Testis (tissue), 2 donors: ENCODE measurements at regions not wholly inside any gene's neighbourhood (a gene's known extent, or its start where the extent isn't known, plus 50 kb on each side); places are given as distances from the start of the nearest gene placed in this dataset.
"Not testable (repeated sequence)": the region's sequence is repeated elsewhere in the genome, so short reads cannot be mapped to it uniquely, and the experiment has no call there.

ENCODE experiments used
- DNase-seq: peaks from one replicate; pipeline ENCODE4 v3.0.0-alpha.2; 2019
- H3K27ac ChIP-seq, 2 donors: fragments of 200-600 bp; sonication (generic); one replicate each; pipeline ENCODE4 v1.5.1; 2019
- H3K27me3 ChIP-seq: fragments of 200-600 bp; sonication (generic); one replicate; pipeline ENCODE4 v1.5.1; 2019
- H3K36me3 ChIP-seq: fragments of 200-600 bp; sonication (generic); one replicate; pipeline ENCODE4 v1.5.1; 2017; ENCODE audit warnings: low read depth; ENCODE audit errors: missing control alignments
- H3K4me1 ChIP-seq: fragments of 200-600 bp; sonication (generic); one replicate; pipeline ENCODE4 v1.5.1; 2019
- H3K4me3 ChIP-seq, 2 donors: fragments of 200-600 bp; sonication (generic); one replicate each; pipeline ENCODE4 v1.5.1; 2017 to 2019
- H3K9me3 ChIP-seq: fragments of 200-600 bp; sonication (generic); one replicate; pipeline ENCODE4 v1.5.1; 2017
- CTCF ChIP-seq, 3 experiments: fragments of 450-650 bp in 2 of 3; fragments of 200-600 bp in 1 of 3; sonication (generic) in 1 of 3; IDR thresholded peaks; one replicate each; pipeline ENCODE4 v1.5.1; 2016 to 2019; ENCODE audit warnings: antibody characterized with exemption in 3 of 3, mild to moderate bottlenecking in 2 of 3, moderate library complexity in 1 of 3
- POLR2A ChIP-seq: fragments of 450-650 bp; IDR thresholded peaks from one replicate; pipeline ENCODE4 v1.6.1; 2017; ENCODE audit warnings: antibody characterized with exemption, mild to moderate bottlenecking, moderate library complexity
- WGBS, 2 donors: methylation state at CpG; one replicate each; pipeline ENCODE4 v1.1.5; 2018; 5-methylcytosine and 5-hydroxymethylcytosine counted together
- intact Hi-C: fragments of 100-400 bp; cut with DNase I; formaldehyde crosslinking; loops from one replicate; pipeline ENCODE4 v1.15.1; 2023; ENCODE audit warnings: low total_unique reads

- intact Hi-C loops: no loop called here
- no peaks in the 10 kb centered on the region for H3K36me3 ChIP-seq
- no peak overlapping the region for H3K27ac ChIP-seq
- 79 to 88% methylated on average over 1 of the region's 1 CpG for WGBS, 2 donors
- no peaks in the 10 kb centered on the region for H3K27me3 ChIP-seq
- H3K4me3 ChIP-seq: no peak overlapping the region
- DNase-seq: no peak
- TF ChIP-seq POLR2A: no peak
- no peak for TF ChIP-seq CTCF (IDR thresholded peaks at IDR 0.05)
- no peaks in the 10 kb centered on the region for H3K4me1 ChIP-seq
- H3K9me3 ChIP-seq: no peaks in the 10 kb centered on the region
Observed at GRCh38 chr3:3301476-3301875, 122.0 kb upstream of the CRBN start.

- 46 to 53% methylated on average over 5 of the region's 5 CpGs for WGBS, 2 donors
- intact Hi-C loops: no loop called here
- no peaks in the 10 kb centered on the region for H3K9me3 ChIP-seq
Observed at GRCh38 chr3:3296979-3297381, 117.5 kb upstream of the CRBN start.

GRCh38 chr3:3295586-3295985 is 116.1 kb upstream of the CRBN start:
- intact Hi-C loops: no loop called here
- 86 to 95% methylated on average over 1 of the region's 1 CpG for WGBS, 2 donors
- TF ChIP-seq CTCF (IDR thresholded peaks at IDR 0.05) (no peak), POLR2A (no peak)

More at GRCh38 chr3:3296979-3297381, 117.5 kb upstream of the CRBN start:
- TF ChIP-seq CTCF (IDR thresholded peaks at IDR 0.05): no peak
- TF ChIP-seq POLR2A: no peak
- Histone ChIP-seq H3K36me3 (no peaks in the 10 kb centered on the region), H3K27me3 (no peaks in the 10 kb centered on the region), H3K4me3 (no peak overlapping the region), H3K4me1 (no peaks in the 10 kb centered on the region), H3K27ac (no peak overlapping the region)
- no peak for DNase-seq

GRCh38 chr3:3291756-3292283 is 112.3 kb upstream of the CRBN start:
- H3K4me3 ChIP-seq, H3K27me3 ChIP-seq, H3K9me3 ChIP-seq, H3K36me3 ChIP-seq, H3K27ac ChIP-seq, H3K4me1 ChIP-seq, DNase-seq, intact Hi-C loops: not testable (repeated sequence)
- WGBS, 2 donors: 85 to 89% methylated on average over 3 of the region's 3 CpGs

More at GRCh38 chr3:3295586-3295985, 116.1 kb upstream of the CRBN start:
- H3K4me1 ChIP-seq: no peaks in the 10 kb centered on the region
- no peaks in the 10 kb centered on the region for H3K9me3 ChIP-seq
- H3K4me3 ChIP-seq: no peak overlapping the region
- no peak for DNase-seq
- no peaks in the 10 kb centered on the region for H3K36me3 ChIP-seq
- no peaks in the 10 kb centered on the region for H3K27me3 ChIP-seq
- H3K27ac ChIP-seq: no peak overlapping the region

GRCh38 chr3:3288255-3288654 is 108.8 kb upstream of the CRBN start:
- Histone ChIP-seq H3K4me3 (no peak overlapping the region), H3K9me3 (no peaks in the 10 kb centered on the region), H3K27ac (no peak overlapping the region), H3K36me3 (no peaks in the 10 kb centered on the region), H3K27me3 (no peaks in the 10 kb centered on the region), H3K4me1 (no peaks in the 10 kb centered on the region)
- TF ChIP-seq POLR2A (no peak), CTCF (IDR thresholded peaks at IDR 0.05) (no peak)
- intact Hi-C loops: no loop called here
- DNase-seq: no peak
